BE2C (cell line): ENCODE measurements at regions not wholly inside any gene's neighbourhood (a gene's known extent, or its start where the extent isn't known, plus 50 kb on each side); places are given as distances from the start of the nearest gene placed in this dataset.

ENCODE experiments used
- DNase-seq: peaks from one replicate; pipeline ENCODE4 v3.0.0-alpha.2; 2020
- H3K27me3 ChIP-seq: fragments of 250-450 bp; sonication (Bioruptor Pico); 2 replicates; pipeline ENCODE4 v1.5.1; 2020; ENCODE audit warnings: mild to moderate bottlenecking
- H3K36me3 ChIP-seq: fragments of 250-450 bp; sonication (Bioruptor Pico); 2 replicates; pipeline ENCODE4 v1.5.1; 2020; ENCODE audit warnings: mild to moderate bottlenecking
- H3K4me1 ChIP-seq: fragments of 250-450 bp; sonication (Bioruptor Pico); 2 replicates; pipeline ENCODE4 v1.5.1; 2020
- H3K4me3 ChIP-seq: 2 replicates; pipeline ENCODE4 v1.5.1; 2011; ENCODE audit warnings: low read depth, low read length
- H3K9me3 ChIP-seq: fragments of 250-450 bp; sonication (Bioruptor Pico); 2 replicates; pipeline ENCODE4 v1.5.1; 2020
- TF ChIP-seq, protein P1 (sequence below): IDR thresholded peaks from 2 replicates; pipeline ENCODE4 v1.5.1; 2012; ENCODE audit warnings: mild to moderate bottlenecking, low read depth, low read length

DNA sequence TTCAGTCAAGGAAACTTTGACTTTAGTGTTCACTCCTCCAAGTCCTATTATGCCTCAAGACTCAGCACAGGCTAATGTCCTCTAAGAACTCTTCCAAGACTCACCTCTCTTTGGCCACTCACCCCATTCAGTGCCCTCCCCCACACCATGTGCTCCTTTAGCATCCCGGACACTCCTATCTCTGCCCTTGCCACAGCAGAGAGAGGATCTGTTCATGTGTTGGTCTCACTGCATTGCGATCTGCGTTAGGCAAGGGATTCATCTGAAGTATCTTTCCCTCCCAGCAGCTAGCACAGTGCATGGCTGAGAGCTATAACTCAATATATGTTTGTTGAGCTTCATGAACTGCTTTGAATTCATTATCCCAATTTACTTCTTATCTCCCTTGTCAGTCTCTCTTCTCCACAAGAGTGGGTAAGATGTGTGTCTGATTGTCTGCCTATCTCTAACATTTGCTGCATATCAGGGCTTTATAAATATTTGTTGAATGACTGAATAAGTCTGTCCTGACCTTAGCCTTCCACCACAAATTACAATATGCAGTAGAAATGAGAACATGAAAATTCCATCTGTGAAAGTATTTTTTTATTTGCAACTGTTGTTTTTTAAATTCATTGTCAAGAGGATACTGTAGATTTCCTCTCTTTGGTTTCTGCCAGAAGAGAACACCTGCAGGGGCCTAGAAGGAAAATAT, 179.9 kb upstream of the NCKAP5 start:
- Histone ChIP-seq H3K4me3 (no peak overlapping the region), H3K9me3 (no peaks in the 10 kb centered on the region), H3K27me3 (no peaks in the 10 kb centered on the region), H3K4me1 (peaks cover 5% of the 10 kb centered on the region; the same call in 1 of the 2 replicates), H3K36me3 (no peaks in the 10 kb centered on the region)
- no peak for DNase-seq
- TF ChIP-seq, protein P1, sequence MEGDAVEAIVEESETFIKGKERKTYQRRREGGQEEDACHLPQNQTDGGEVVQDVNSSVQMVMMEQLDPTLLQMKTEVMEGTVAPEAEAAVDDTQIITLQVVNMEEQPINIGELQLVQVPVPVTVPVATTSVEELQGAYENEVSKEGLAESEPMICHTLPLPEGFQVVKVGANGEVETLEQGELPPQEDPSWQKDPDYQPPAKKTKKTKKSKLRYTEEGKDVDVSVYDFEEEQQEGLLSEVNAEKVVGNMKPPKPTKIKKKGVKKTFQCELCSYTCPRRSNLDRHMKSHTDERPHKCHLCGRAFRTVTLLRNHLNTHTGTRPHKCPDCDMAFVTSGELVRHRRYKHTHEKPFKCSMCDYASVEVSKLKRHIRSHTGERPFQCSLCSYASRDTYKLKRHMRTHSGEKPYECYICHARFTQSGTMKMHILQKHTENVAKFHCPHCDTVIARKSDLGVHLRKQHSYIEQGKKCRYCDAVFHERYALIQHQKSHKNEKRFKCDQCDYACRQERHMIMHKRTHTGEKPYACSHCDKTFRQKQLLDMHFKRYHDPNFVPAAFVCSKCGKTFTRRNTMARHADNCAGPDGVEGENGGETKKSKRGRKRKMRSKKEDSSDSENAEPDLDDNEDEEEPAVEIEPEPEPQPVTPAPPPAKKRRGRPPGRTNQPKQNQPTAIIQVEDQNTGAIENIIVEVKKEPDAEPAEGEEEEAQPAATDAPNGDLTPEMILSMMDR: no peak

DNA sequence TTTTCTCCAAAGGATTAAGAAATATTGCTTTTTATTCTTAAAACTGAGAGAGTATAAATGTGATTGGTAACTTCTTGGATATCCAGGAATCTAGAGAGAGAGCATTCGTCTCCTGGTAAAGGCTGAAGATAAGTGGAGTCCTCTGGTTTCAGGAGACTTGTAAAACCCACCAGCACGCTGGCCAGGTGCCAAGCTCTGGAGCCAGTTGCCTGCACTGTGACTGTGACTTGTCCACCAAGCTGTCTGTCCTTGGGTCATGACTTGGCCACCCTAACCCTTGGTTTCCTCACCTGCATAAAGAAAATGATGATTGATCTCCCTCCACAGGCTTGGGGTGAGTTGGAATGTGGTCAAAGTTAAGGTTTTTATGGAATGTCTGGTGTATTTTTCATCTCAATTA, 185.4 kb upstream of the NCKAP5 start:
- DNase-seq: peak; percentile 63
- no peaks in the 10 kb centered on the region for H3K36me3 ChIP-seq

DNA sequence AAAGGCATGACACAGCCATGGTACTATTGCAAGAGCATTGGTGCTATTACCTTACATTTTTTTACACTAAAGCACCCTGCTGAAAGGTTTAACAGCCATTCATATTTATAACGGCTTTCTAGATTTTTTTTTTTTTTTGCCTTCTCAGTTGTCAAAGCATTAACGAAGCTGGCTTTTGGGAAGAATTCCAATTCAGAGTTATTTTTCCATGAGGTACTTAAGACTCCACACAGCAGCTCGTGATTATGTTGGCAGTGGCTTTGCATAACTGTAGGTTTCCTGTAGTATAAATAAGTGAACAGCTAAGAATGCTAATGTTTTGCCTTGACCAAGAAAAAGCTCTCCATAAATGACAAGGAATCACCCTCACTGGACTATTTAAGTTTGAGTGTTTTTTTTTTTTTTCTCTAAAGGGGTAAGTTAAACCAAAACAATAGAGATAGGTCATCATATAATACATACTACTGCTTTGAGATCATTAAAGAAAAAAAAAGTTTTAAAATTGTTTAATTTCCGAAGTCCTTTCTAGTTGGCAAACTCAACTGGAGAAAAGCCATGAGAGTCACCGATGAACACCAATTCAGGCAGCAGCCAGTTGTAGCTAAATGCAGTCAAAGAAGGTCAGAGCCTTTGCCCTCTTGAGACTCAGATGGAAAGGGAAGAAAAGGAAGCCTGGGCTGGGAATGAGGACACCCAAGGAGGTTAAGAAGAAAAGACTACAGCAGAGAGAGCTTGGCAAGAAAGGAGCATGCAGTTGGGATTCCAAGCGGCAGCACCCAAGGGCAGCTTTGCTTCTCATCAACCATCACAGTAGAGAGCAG, 187.4 kb upstream of the NCKAP5 start:
- Histone ChIP-seq H3K27me3 (no peaks in the 10 kb centered on the region), H3K4me3 (no peak overlapping the region), H3K4me1 (no peaks in the 10 kb centered on the region), H3K9me3 (no peaks in the 10 kb centered on the region), H3K36me3 (no peaks in the 10 kb centered on the region)
- TF ChIP-seq, protein P1: no peak
- no peak for DNase-seq

More for the DNA sequence above, 185.4 kb upstream of the NCKAP5 start:
- Histone ChIP-seq H3K4me3 (no peak overlapping the region), H3K27me3 (no peaks in the 10 kb centered on the region), H3K4me1 (no peaks in the 10 kb centered on the region), H3K9me3 (no peaks in the 10 kb centered on the region)
- TF ChIP-seq, protein P1: no peak

DNA sequence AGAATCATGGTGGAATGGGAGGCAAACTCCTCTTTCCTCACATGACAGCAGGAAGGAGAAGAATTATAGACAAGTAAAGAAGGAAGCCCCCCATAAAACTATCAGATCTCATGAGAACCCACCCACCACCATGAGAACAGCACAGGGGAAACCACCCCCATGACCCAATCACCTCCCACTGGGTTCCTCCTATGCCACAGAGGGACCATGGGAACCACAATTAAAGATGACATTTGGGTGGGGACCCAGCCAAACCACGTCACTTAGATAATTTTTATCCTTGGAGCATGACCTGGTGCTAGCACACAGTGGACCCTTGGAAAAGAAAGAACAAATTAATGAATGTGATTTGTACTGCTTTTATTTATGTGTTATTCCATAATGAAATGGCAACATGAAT, 188.6 kb upstream of the NCKAP5 start:
- H3K27me3 ChIP-seq: no peaks in the 10 kb centered on the region
- no peak overlapping the region for H3K4me3 ChIP-seq
- TF ChIP-seq, protein P1: no peak
- H3K36me3 ChIP-seq: no peaks in the 10 kb centered on the region
- no peaks in the 10 kb centered on the region for H3K4me1 ChIP-seq
- H3K9me3 ChIP-seq: no peaks in the 10 kb centered on the region
- DNase-seq: no peak

DNA sequence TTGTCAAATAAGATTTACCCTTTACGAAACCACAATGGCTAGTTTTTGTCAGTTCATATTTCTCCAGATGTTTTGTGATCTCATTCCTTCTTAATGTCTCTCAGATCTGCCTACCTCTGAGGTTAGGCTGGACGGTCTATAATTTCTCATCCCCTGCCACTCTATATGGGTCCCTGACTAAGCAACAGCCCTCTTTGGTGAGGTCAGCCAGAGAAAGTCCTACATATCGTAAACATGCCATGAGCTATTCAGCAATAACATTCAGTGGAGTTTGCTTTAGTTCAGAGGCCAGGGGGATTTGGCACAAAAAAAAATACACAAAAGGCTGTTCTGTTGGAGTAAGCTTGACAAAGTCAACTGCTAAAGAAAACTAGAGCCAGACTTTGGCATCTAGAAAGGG, 192.1 kb upstream of the NCKAP5 start:
- H3K36me3 ChIP-seq: no peaks in the 10 kb centered on the region
- DNase-seq: no peak
- no peak overlapping the region for H3K4me3 ChIP-seq
- no peaks in the 10 kb centered on the region for H3K27me3 ChIP-seq
- H3K9me3 ChIP-seq: no peaks in the 10 kb centered on the region
- TF ChIP-seq, protein P1: no peak
- no peaks in the 10 kb centered on the region for H3K4me1 ChIP-seq

DNA sequence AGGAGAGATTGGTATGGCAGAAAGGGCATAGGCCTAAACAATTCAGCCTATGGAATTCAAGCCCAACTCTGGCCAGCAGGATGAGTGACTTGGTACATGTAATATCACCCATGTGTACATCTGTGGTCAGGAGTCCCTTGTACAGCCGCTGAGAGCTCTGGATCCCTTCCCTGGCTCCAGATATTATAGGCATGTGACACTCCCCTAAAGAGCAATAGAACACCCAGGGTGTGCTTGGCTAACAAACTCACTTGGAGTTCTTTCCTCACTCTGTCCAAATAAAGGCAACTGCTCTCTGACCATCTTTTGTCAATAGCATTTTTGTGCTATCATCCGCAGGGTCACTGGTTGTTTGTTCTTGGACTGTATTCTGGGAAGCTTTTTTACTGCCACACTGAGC, 197.4 kb upstream of the NCKAP5 start:
- Histone ChIP-seq H3K9me3 (no peaks in the 10 kb centered on the region), H3K4me3 (no peak overlapping the region), H3K27me3 (no peaks in the 10 kb centered on the region), H3K4me1 (no peaks in the 10 kb centered on the region), H3K36me3 (no peaks in the 10 kb centered on the region)
- no peak for DNase-seq
- TF ChIP-seq, protein P1: no peak
